GM21825 (cell line): ENCODE measurements at regions not wholly inside any gene's neighbourhood (a gene's known extent, or its start where the extent isn't known, plus 50 kb on each side); places are given as distances from the start of the nearest gene placed in this dataset.

Experiments
- ATAC-seq: cut with Tn5 transposase; IDR thresholded peaks from one replicate; pipeline ENCODE4 v1.9.1; 2021; ENCODE audit warnings: mild to moderate bottlenecking, moderate library complexity; ENCODE audit not compliant: unreplicated experiment

GRCh38 chr2:129721236-129721635 lies 258.2 kb upstream of the RAB6C start:
- ATAC-seq = no peak

GRCh38 chr2:129721846-129722245 lies 257.6 kb upstream of the RAB6C start:
- ATAC-seq = no peak

- ATAC-seq = no peak
Measured at GRCh38 chr2:129722306-129723019, 257.0 kb upstream of the RAB6C start.

- no peak for ATAC-seq
Measured at GRCh38 chr2:129723277-129724020, 256.0 kb upstream of the RAB6C start.

- no peak for ATAC-seq
Measured at GRCh38 chr2:129724021-129724757, 255.3 kb upstream of the RAB6C start.

GRCh38 chr2:129726216-129726615 lies 253.2 kb upstream of the RAB6C start:
- ATAC-seq = no peak

GRCh38 chr2:129727286-129727685 lies 252.2 kb upstream of the RAB6C start:
- no peak for ATAC-seq

- no peak for ATAC-seq
Measured at GRCh38 chr2:129728035-129728972, 251.2 kb upstream of the RAB6C start.

- no peak for ATAC-seq
Measured at GRCh38 chr2:129729011-129729410, 250.5 kb upstream of the RAB6C start.

GRCh38 chr2:129729646-129730045 lies 249.8 kb upstream of the RAB6C start:
- ATAC-seq = no peak

GRCh38 chr2:129730979-129731378 lies 248.5 kb upstream of the RAB6C start:
- ATAC-seq = no peak

- ATAC-seq = no peak
Measured at GRCh38 chr2:129731907-129732629, 247.4 kb upstream of the RAB6C start.

- ATAC-seq = no peak
Measured at GRCh38 chr2:129732630-129733026, 246.8 kb upstream of the RAB6C start.

- no peak for ATAC-seq
Measured at GRCh38 chr2:129733041-129733440, 246.4 kb upstream of the RAB6C start.

- no peak for ATAC-seq
Measured at GRCh38 chr2:129733579-129733978, 245.9 kb upstream of the RAB6C start.

- ATAC-seq = no peak
Measured at GRCh38 chr2:129734343-129735034, 245.0 kb upstream of the RAB6C start.

- ATAC-seq = no peak
Measured at GRCh38 chr2:129735576-129735975, 243.9 kb upstream of the RAB6C start.

GRCh38 chr2:129737660-129738527 lies 241.6 kb upstream of the RAB6C start:
- ATAC-seq = no peak
